ENCODE measurements at regions not wholly inside any gene's neighbourhood (a gene's known extent, or its start where the extent isn't known, plus 50 kb on each side); places are given as distances from the start of the nearest gene placed in this dataset.
"Not testable (repeated sequence)": the region's sequence is repeated elsewhere in the genome, so short reads cannot be mapped to it uniquely, and the experiment has no call there.

DNA sequence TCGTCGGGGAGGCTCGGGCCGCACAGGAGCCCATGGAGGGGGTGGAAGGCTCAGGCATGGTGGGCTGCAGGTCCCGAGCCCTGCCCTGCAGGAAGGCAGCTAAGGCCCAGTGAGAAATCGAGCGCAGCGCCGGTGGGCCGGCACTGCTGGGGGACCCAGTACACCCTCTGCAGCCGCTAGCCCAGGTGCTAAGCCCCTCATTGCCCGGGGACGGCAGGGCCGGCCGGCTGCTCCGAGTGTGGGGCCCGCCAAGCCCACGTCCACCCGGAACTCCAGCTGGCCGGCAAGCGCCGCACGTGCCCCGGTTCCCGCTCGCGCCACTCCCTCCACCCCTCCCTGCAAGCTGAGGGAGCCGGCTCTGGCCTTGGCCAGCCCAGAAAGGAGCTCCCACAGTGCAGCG lies 395.6 kb upstream of the MGMT start:
- TF ChIP-seq, protein P1, sequence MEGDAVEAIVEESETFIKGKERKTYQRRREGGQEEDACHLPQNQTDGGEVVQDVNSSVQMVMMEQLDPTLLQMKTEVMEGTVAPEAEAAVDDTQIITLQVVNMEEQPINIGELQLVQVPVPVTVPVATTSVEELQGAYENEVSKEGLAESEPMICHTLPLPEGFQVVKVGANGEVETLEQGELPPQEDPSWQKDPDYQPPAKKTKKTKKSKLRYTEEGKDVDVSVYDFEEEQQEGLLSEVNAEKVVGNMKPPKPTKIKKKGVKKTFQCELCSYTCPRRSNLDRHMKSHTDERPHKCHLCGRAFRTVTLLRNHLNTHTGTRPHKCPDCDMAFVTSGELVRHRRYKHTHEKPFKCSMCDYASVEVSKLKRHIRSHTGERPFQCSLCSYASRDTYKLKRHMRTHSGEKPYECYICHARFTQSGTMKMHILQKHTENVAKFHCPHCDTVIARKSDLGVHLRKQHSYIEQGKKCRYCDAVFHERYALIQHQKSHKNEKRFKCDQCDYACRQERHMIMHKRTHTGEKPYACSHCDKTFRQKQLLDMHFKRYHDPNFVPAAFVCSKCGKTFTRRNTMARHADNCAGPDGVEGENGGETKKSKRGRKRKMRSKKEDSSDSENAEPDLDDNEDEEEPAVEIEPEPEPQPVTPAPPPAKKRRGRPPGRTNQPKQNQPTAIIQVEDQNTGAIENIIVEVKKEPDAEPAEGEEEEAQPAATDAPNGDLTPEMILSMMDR (conservative IDR thresholded peaks at IDR 0.05 in 1 of 2, IDR thresholded peaks at IDR 0.05 in 1 of 2; ENCODE audit: extremely low read depth in 1 of 2, insufficient read depth in 1 of 2, low read depth in 1 of 2, low read length in 2 of 2), result not testable (repeated sequence)
- not testable (repeated sequence) for TF ChIP-seq EZH2 (IDR thresholded peaks at IDR 0.05; ENCODE audit: borderline replicate concordance, low read length)

All from mammary epithelial cell (primary cell).